ENCODE measurements at regions not wholly inside any gene's neighbourhood (a gene's known extent, or its start where the extent isn't known, plus 50 kb on each side); places are given as distances from the start of the nearest gene placed in this dataset.

DNA sequence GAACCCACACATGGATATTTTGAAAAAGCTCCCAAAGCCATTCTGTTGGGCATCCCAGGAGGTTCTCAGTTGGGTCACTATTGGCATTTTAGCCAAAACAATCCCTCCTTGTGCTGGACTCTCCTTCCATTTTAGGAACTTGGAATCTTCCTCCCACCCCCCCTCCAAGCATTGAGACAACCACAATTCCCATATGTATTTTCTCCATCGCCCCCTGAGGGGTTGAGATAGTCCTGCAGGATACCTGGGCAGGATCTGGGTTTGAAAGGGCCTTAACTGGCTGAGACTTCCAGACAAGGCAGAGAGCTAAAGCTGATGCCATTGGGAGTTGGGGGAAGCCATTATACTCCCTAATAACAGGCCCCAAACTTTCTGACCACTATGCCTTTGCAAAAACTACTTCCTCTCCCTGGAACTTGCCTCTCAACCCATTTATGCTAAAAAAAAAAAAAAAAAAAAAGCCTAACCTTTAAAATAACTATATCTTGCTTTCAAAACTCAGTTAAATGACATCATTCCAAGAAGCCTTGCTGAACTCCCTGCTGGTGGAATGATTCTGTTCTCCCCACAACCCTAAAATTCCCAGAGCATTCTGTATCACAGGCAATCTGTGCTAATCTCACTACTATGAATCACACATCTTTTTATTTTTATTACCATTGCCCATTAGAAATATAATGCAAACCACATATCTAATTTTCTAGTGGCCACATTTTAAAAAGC, 77.5 kb upstream of the PDE1C start:
- no peak for DNase-seq (ENCODE audit: low read depth in 2 of 2)

DNA sequence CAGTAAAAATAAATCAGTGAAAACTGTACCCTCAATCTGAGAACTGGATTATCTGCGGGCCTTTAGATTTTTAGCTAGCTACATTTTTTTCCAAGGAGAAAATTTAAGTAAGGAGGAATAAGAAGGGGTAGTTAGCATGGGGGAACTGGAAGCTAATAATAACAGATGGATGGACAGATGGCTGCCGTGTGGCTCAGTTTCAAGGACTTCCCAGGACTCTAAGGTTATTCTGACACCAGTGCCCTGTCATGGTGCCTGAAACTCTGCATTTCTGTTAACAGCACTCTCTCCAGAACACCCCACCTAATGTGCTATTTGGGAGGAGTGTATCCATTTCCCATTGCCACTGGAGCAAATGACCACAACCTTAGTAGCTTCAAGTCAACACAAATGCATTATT, 75.7 kb upstream of the PDE1C start:
- DNase-seq (ENCODE audit: low read depth in 2 of 2) = no peak

DNA sequence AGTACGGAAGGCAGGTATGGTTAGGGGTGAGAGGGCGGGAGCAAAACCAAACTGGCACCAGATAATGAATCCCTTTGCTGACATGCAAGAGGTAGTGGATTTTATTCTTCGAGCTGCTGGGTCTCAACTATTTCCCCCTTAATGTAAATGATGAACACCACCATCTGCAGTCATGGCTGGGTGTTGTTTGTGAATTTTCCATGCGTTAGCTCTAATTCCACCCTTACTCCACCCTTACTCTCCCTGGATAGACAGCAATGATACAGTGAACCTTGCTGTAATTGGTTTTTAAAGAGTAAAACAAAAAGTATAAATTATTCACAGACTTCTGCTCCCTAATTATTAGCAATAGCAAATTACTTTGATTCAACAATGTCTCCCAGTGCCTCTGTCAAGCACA, 74.5 kb upstream of the PDE1C start:
- no peak for DNase-seq (ENCODE audit: low read depth in 2 of 2)

DNA sequence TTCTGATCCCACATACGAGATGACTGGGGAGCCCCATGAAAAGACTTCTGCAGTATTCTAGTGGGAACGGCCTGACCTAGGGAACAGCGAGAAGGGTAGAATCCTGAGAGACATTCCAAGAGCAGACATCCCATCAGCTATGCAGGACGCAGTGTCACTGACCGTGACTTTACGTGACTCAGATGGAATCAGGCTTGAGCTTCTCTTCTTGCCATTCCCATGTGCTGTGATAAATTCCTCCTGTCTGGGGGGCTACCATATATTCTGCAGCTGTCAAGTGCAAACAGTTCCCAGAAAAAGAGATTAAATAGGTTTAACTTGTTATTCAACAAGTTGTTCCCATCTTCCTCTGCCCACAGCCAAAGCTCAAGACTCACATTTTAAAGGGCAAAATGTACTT, 73.1 kb upstream of the PDE1C start:
- DNase-seq (ENCODE audit: low read depth in 2 of 2) = no peak

DNA sequence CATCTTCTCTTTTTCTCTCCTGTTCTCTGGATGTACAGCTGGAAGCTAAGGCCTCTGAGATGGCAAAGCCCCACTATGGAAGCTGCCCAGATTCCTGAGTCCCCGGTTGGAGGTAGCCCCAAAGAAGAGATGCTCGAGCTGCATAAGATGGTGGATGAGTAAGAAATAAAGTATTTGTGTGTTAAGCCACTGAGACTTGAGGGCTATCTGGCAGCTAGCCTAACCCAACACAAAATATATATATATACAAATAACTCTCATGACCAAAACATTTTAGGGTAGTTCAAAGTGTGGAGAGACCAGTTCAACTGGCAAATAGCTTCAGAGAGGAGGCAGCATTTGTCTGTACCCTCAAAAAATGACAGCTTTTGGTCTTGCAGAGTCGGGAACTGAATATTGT, 72.4 kb upstream of the PDE1C start:
- DNase-seq (ENCODE audit: low read depth in 2 of 2) = no peak

DNA sequence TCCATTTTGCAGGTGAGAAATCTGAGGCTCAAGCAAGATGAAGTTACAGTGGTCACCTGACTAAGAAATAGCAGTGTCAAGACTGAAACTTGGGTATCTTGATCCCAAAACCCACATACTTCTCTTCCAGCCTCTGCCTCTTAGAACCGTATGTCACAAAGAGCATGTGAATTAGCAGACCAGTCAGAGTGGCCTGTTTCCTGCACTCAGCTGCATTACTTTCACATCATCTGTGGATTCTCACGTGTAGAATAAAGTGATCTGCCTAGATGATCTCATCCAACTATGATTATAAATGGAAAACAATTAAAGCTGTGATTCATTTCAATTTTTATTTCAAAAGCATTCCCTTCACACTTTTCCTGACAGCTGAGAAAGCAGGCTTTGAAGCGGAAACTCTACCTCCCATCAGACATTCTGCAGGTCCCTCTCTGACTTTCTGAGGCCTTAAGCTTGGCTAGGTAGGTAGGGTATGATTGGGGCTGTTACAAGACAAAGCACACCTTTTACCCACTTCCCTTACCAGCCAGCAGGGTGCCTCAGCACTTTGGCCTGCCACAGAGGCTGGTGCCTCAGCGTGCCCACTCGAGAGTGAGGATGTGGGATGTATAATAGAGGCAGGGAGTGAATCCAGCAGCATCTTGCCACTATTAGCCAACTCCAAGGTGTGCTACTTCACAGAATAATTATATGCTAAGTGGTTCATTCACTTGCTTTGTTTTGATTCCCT, 70.2 kb upstream of the PDE1C start:
- DNase-seq (ENCODE audit: low read depth in 2 of 2) = no peak

DNA sequence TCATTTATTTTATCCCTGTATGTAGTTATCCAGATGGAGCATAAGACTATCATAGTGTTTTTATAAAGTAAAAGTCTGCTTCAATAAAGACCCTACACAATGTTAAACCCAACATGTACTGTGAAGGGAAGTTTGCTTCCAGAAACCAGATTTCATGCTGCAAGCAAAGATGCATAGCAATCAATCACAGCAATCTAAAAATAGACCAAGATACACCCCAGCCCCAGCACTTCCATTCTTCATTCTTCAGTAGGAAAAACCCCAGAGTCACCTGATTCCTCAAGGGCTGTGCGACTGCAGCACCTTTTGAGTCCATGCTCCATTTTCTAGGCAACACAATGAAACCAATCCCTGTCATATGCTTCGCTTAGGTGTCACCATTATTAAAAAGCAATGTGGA, 66.9 kb upstream of the PDE1C start:
- DNase-seq (ENCODE audit: low read depth in 2 of 2) = no peak

DNA sequence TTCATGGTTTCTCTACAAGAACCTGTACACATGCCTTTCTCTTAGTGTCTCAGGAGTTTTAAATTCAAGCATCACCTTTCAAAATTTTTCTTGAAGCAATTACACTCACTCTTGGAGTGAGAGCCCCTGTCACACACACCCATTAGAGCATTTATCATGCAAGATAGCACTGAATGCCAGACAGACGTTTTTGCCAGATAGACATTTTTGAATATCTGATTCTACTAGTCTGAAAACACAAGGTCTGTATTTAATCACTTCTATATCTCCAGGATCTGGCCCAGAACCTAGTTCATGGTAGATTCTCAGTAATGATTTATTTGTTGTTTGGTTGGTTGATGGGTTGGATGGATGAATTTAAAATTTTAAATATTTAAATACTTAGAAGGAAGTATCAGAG, 60.9 kb upstream of the PDE1C start:
- no peak for DNase-seq (ENCODE audit: low read depth in 2 of 2)

DNA sequence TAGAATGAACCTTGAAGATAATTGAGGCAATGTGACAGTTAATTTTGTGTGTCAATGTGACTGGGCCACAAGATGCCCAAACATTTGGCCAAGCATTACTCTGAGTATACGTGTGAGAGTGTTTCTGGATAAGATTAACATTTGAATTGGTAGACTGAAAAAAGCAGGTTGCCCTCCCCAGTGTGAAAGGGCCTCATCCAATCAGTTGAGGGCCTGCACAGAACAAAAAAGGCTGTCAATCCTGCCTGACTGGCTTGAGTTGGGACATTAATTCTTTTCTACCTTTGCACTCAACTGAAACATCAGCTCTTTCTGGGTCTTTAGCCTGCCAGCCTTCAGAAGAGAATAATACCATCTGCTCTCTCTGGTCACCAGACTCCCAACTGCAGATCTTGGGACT, 56.6 kb upstream of the PDE1C start:
- no peak for DNase-seq (ENCODE audit: low read depth in 2 of 2)

Data from dermis microvascular lymphatic vessel endothelial cell (primary cell).